ENCODE measurements at regions not wholly inside any gene's neighbourhood (a gene's known extent, or its start where the extent isn't known, plus 50 kb on each side); places are given as distances from the start of the nearest gene placed in this dataset.

- CTCF ChIA-PET: no interaction called here
Measured at GRCh38 chr5:25006734-25007133, 362.0 kb upstream of the CDH10 start.

GRCh38 chr5:25006237-25006636 is 361.5 kb upstream of the CDH10 start:
- H3K4me3 ChIP-seq (ENCODE audit: low read depth, low read length): no peak overlapping the region
- no peak for TF ChIP-seq CTCF (IDR thresholded peaks at IDR 0.05; ENCODE audit: low read depth, low read length)
- peaks cover 4% of the 10 kb centered on the region; the same call in 1 of the 2 replicates for H3K9me3 ChIP-seq (ENCODE audit: control insufficient read depth, insufficient read depth, low read length)
- ChIA-PET CTCF (no interaction called here), POLR2A (no interaction called here)
- no peak overlapping the region for H3K27ac ChIP-seq (ENCODE audit: low read depth, low read length)
- no peak for DNase-seq (ENCODE audit: low read depth, low spot score)
- H3K27me3 ChIP-seq (ENCODE audit: control insufficient read depth, insufficient read depth, low read length): no peaks in the 10 kb centered on the region

More at GRCh38 chr5:25006734-25007133, 362.0 kb upstream of the CDH10 start:
- no peaks in the 10 kb centered on the region for H3K27me3 ChIP-seq (ENCODE audit: control insufficient read depth, insufficient read depth, low read length)
- H3K4me3 ChIP-seq (ENCODE audit: low read depth, low read length): no peak overlapping the region
- POLR2A ChIA-PET: no interaction called here
- H3K27ac ChIP-seq (ENCODE audit: low read depth, low read length): no peak overlapping the region
- H3K9me3 ChIP-seq (ENCODE audit: control insufficient read depth, insufficient read depth, low read length): peaks cover 4% of the 10 kb centered on the region; the same call in 1 of the 2 replicates
- no peak for TF ChIP-seq CTCF (IDR thresholded peaks at IDR 0.05; ENCODE audit: low read depth, low read length)
- no peak for DNase-seq (ENCODE audit: low read depth, low spot score)

- TF ChIP-seq CTCF (IDR thresholded peaks at IDR 0.05; ENCODE audit: low read depth, low read length): no peak
- H3K27ac ChIP-seq (ENCODE audit: low read depth, low read length): no peak overlapping the region
- POLR2A ChIA-PET: no interaction called here
- no peaks in the 10 kb centered on the region for H3K27me3 ChIP-seq (ENCODE audit: control insufficient read depth, insufficient read depth, low read length)
- DNase-seq (ENCODE audit: low read depth, low spot score): no peak
- CTCF ChIA-PET: no interaction called here
- H3K4me3 ChIP-seq (ENCODE audit: low read depth, low read length): no peak overlapping the region
- peaks cover 4% of the 10 kb centered on the region; the same call in 1 of the 2 replicates for H3K9me3 ChIP-seq (ENCODE audit: control insufficient read depth, insufficient read depth, low read length)
Measured at GRCh38 chr5:25005431-25005830, 360.7 kb upstream of the CDH10 start.

GRCh38 chr5:25002371-25002770 is 357.6 kb upstream of the CDH10 start:
- no peaks in the 10 kb centered on the region for H3K9me3 ChIP-seq (ENCODE audit: control insufficient read depth, insufficient read depth, low read length)
- H3K27me3 ChIP-seq (ENCODE audit: control insufficient read depth, insufficient read depth, low read length): no peaks in the 10 kb centered on the region
- H3K27ac ChIP-seq (ENCODE audit: low read depth, low read length): no peak overlapping the region
- TF ChIP-seq CTCF (IDR thresholded peaks at IDR 0.05; ENCODE audit: low read depth, low read length): no peak
- no peak overlapping the region for H3K4me3 ChIP-seq (ENCODE audit: low read depth, low read length)
- ChIA-PET POLR2A (no interaction called here), CTCF (no interaction called here)
- DNase-seq (ENCODE audit: low read depth, low spot score): no peak

GRCh38 chr5:24999732-25000131 is 355.0 kb upstream of the CDH10 start:
- CTCF ChIA-PET: interaction anchor here (0.7 kb wide), 1 partner anchor 120 kb away, joined by 3 read pairs; no protein-coding TSS in a partner anchor
- Histone ChIP-seq H3K27ac (ENCODE audit: low read depth, low read length) (no peak overlapping the region), H3K4me3 (ENCODE audit: low read depth, low read length) (no peak overlapping the region), H3K27me3 (ENCODE audit: control insufficient read depth, insufficient read depth, low read length) (no peaks in the 10 kb centered on the region), H3K9me3 (ENCODE audit: control insufficient read depth, insufficient read depth, low read length) (no peaks in the 10 kb centered on the region)
- TF ChIP-seq CTCF (IDR thresholded peaks at IDR 0.05; ENCODE audit: low read depth, low read length): no peak
- POLR2A ChIA-PET: no interaction called here
- no peak for DNase-seq (ENCODE audit: low read depth, low spot score)

Measured in AG04450 (cell line).